Body of pancreas (tissue), 4 donors: ENCODE measurements at regions not wholly inside any gene's neighbourhood (a gene's known extent, or its start where the extent isn't known, plus 50 kb on each side); places are given as distances from the start of the nearest gene placed in this dataset.
A peak's percentile ranks its signal among the peaks of the same experiment; 100 is the strongest.

Source experiments
- ATAC-seq: fragments of 150-250 bp; one replicate; pipeline ENCODE4 v1.9.1; 2016
- DNase-seq, 4 donors: peaks; one replicate each; pipeline ENCODE4 v3.0.0-alpha.2; 2019
- H3K27ac ChIP-seq, 4 donors: fragments of 200-600 bp; sonication (generic); 1 replicate in 3 of 4; 2 replicates in 1 of 4; pipeline versions ENCODE4 v1.5.1 to v1.6.1; 2016 to 2019; ENCODE audit warnings: mild to moderate bottlenecking in 1 of 4, mixed read lengths in 1 of 4, moderate library complexity in 1 of 4
- H3K27me3 ChIP-seq, 2 donors: fragments of 200-600 bp; sonication (generic); one replicate each; pipeline ENCODE4 v1.6.0; 2016; ENCODE audit warnings: mild to moderate bottlenecking in 1 of 2
- H3K36me3 ChIP-seq, 2 donors: fragments of 200-600 bp; sonication (generic); replicated peaks in 1 of 2; 2 replicates each; pipeline ENCODE4 v1.5.1; 2016; ENCODE audit warnings: low read depth in 2 of 2; ENCODE audit not compliant: insufficient read depth in 1 of 2
- H3K4me1 ChIP-seq: fragments of 200-600 bp; sonication (generic); one replicate; pipeline ENCODE4 v1.6.0; 2016
- H3K4me3 ChIP-seq, 2 donors: fragments of 200-600 bp; sonication (generic); 1 replicate in 1 of 2; 2 replicates in 1 of 2; pipeline ENCODE4 v1.5.1; 2016 to 2019
- H3K9me3 ChIP-seq, 3 donors: fragments of 200-600 bp; sonication (generic); 1 replicate in 2 of 3; 2 replicates in 1 of 3; pipeline ENCODE4 v1.5.1; 2016
- CTCF ChIP-seq, 7 experiments: fragments of 450-650 bp in 4 of 7; fragments of 200-600 bp in 3 of 7; sonication (generic) in 3 of 7; IDR thresholded peaks; one replicate each; pipeline ENCODE4 v1.5.1; 2016 to 2019; ENCODE audit warnings: antibody characterized with exemption in 7 of 7
- POLR2A ChIP-seq, 3 donors: fragments of 450-650 bp; IDR thresholded peaks; one replicate each; pipeline ENCODE4 v1.6.1; 2016; ENCODE audit warnings: antibody characterized with exemption in 3 of 3, mild to moderate bottlenecking in 2 of 3
- WGBS, 2 donors: methylation state at CpG; one replicate each; pipeline ENCODE4 v1.1.5; 2017; 5-methylcytosine and 5-hydroxymethylcytosine counted together
- intact Hi-C: fragments of 100-400 bp; cut with DNase I; formaldehyde crosslinking; loops from one replicate; pipeline ENCODE4 v1.15.1; 2023

GRCh38 chr9:89882930-89883361 is 278.1 kb downstream of the GADD45G start:
- H3K27me3 ChIP-seq: no peaks in the 10 kb centered on the region
- H3K4me1 ChIP-seq: peaks cover 14% of the 10 kb centered on the region
- no peaks in the 10 kb centered on the region for H3K36me3 ChIP-seq
- 94 to 96% methylated on average over 7 of the region's 7 CpGs for WGBS, 2 donors
- H3K9me3 ChIP-seq: no peaks in the 10 kb centered on the region
- TF ChIP-seq POLR2A (IDR thresholded peaks at IDR 0.05): no peak
- intact Hi-C loops: no loop called here
- H3K27ac ChIP-seq: no peak overlapping the region
- no peak overlapping the region for H3K4me3 ChIP-seq
- ATAC-seq (no peak), DNase-seq (peak in 1 of 4 donors; percentile 2)

GRCh38 chr9:89883401-89884341 is 278.9 kb downstream of the GADD45G start:
- Histone ChIP-seq H3K27ac (no peak overlapping the region), H3K4me3 (no peak overlapping the region), H3K36me3 (no peaks in the 10 kb centered on the region), H3K27me3 (no peaks in the 10 kb centered on the region), H3K9me3 (no peaks in the 10 kb centered on the region), H3K4me1 (peaks cover 11% of the 10 kb centered on the region)
- TF ChIP-seq POLR2A (IDR thresholded peaks at IDR 0.05) (no peak), CTCF (IDR thresholded peaks at IDR 0.05) (no peak)
- DNase-seq (peak in 1 of 4 donors; percentile 3), ATAC-seq (no peak)
- 85 to 93% methylated on average over 7 to 12 of the region's 12 CpGs for WGBS, 2 donors
- intact Hi-C loops: no loop called here

GRCh38 chr9:89884356-89885083 is 279.7 kb downstream of the GADD45G start:
- WGBS, 2 donors: 88 to 90% methylated on average over 13 of the region's 13 CpGs
- no peak for TF ChIP-seq POLR2A (IDR thresholded peaks at IDR 0.05)
- no peak for TF ChIP-seq CTCF (IDR thresholded peaks at IDR 0.05)
- no peak for ATAC-seq
- H3K36me3 ChIP-seq: no peaks in the 10 kb centered on the region
- peaks cover 8% of the 10 kb centered on the region for H3K4me1 ChIP-seq
- H3K27ac ChIP-seq: no peak overlapping the region
- DNase-seq: no peak
- no peak overlapping the region for H3K4me3 ChIP-seq
- no peaks in the 10 kb centered on the region for H3K27me3 ChIP-seq
- intact Hi-C loops: no loop called here
- no peaks in the 10 kb centered on the region for H3K9me3 ChIP-seq

- ATAC-seq (no peak), DNase-seq (no peak)
- H3K9me3 ChIP-seq: no peaks in the 10 kb centered on the region
- H3K27me3 ChIP-seq: no peaks in the 10 kb centered on the region
- 89 to 92% methylated on average over 4 of the region's 4 CpGs for WGBS, 2 donors
- no peak overlapping the region for H3K27ac ChIP-seq
- no peak overlapping the region for H3K4me3 ChIP-seq
- H3K36me3 ChIP-seq: no peaks in the 10 kb centered on the region
- no peak for TF ChIP-seq POLR2A (IDR thresholded peaks at IDR 0.05)
- no peak for TF ChIP-seq CTCF (IDR thresholded peaks at IDR 0.05)
- peaks cover 8% of the 10 kb centered on the region for H3K4me1 ChIP-seq
- intact Hi-C loops: no loop called here
Observed at GRCh38 chr9:89885156-89885555, 280.3 kb downstream of the GADD45G start.

GRCh38 chr9:89886281-89886700 is 281.5 kb downstream of the GADD45G start:
- TF ChIP-seq CTCF (IDR thresholded peaks at IDR 0.05) (no peak), POLR2A (IDR thresholded peaks at IDR 0.05) (no peak)
- no peaks in the 10 kb centered on the region for H3K9me3 ChIP-seq
- ATAC-seq (no peak), DNase-seq (no peak)
- no peaks in the 10 kb centered on the region for H3K27me3 ChIP-seq
- WGBS, 2 donors: 77 to 84% methylated on average over 5 of the region's 5 CpGs
- no peak overlapping the region for H3K4me3 ChIP-seq
- intact Hi-C loops: no loop called here
- peaks cover 14% of the 10 kb centered on the region for H3K4me1 ChIP-seq
- no peak overlapping the region for H3K27ac ChIP-seq
- H3K36me3 ChIP-seq: no peaks in the 10 kb centered on the region
